Breast epithelium (tissue), 4 donors: ENCODE measurements at regions not wholly inside any gene's neighbourhood (a gene's known extent, or its start where the extent isn't known, plus 50 kb on each side); places are given as distances from the start of the nearest gene placed in this dataset.

ENCODE experiments used
- DNase-seq, 2 donors: peaks; one replicate each; pipeline ENCODE4 v3.0.0-alpha.2; 2019; ENCODE audit warnings: low spot score in 2 of 2
- H3K27ac ChIP-seq, 2 donors: fragments of 200-600 bp; sonication (generic) in 1 of 2; one replicate each; pipeline ENCODE4 v1.5.1; 2016 to 2019; ENCODE audit warnings: mild to moderate bottlenecking in 1 of 2
- H3K27me3 ChIP-seq, 2 donors: fragments of 200-600 bp; sonication (generic) in 1 of 2; one replicate each; pipeline versions ENCODE4 v1.5.1 to v1.6.0; 2017 to 2019; ENCODE audit warnings: control low read depth in 1 of 2, mild to moderate bottlenecking in 1 of 2
- H3K36me3 ChIP-seq: fragments of 200-600 bp; one replicate; pipeline ENCODE4 v1.5.1; 2019
- H3K4me1 ChIP-seq, 2 donors: fragments of 200-600 bp; sonication (generic); one replicate each; pipeline ENCODE4 v1.5.1; 2016 to 2019; ENCODE audit warnings: control low read depth in 1 of 2
- H3K4me3 ChIP-seq, 3 donors: fragments of 200-600 bp; sonication (generic); 1 replicate in 2 of 3; 2 replicates in 1 of 3; pipeline ENCODE4 v1.5.1; 2016 to 2019; ENCODE audit warnings: mild to moderate bottlenecking in 3 of 3, moderate library complexity in 2 of 3
- H3K9me3 ChIP-seq, 2 donors: fragments of 200-600 bp; sonication (generic) in 1 of 2; one replicate each; pipeline ENCODE4 v1.5.1; 2016 to 2019; ENCODE audit warnings: control low read depth in 1 of 2
- POLR2A ChIP-seq: fragments of 450-650 bp; IDR thresholded peaks from one replicate; pipeline ENCODE4 v1.6.1; 2016; ENCODE audit warnings: antibody characterized with exemption, mild to moderate bottlenecking, moderate library complexity
- POLR2AphosphoS5 ChIP-seq, 3 donors: sonication (generic); formaldehyde crosslinking; IDR thresholded peaks; one replicate each; pipeline ENCODE4 v1.6.1; 2017; ENCODE audit warnings: antibody characterized with exemption in 3 of 3
- intact Hi-C: fragments of 100-400 bp; cut with DNase I; formaldehyde crosslinking; loops from one replicate; pipeline ENCODE4 v1.15.1; 2023; ENCODE audit warnings: low total_unique reads
- TF ChIP-seq, protein P1 (sequence below), 3 donors: fragments of 450-650 bp; IDR thresholded peaks; one replicate each; pipeline ENCODE4 v1.5.1; 2016 to 2017; ENCODE audit warnings: antibody characterized with exemption in 3 of 3, mild to moderate bottlenecking in 3 of 3, moderate library complexity in 3 of 3

DNA sequence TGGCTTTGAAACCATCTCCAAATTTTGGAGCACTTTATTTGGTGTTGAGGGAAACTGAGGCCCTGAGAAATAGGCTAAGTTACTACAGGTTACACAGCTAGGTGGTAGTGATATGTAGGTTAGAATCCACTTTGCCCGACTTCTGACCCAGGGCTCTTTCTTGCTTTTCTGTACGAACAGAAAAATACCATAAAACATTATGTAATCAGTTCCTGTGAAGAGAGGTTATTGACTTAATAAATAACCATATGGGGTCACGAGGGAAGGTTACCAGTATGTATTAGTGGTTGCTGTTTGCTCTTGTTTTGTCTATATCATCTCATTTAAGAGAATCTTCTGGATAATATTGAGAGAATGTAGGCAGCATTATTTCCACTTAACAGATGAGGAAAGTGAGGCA, 172.2 kb upstream of the MAF start:
- TF ChIP-seq, protein P1, sequence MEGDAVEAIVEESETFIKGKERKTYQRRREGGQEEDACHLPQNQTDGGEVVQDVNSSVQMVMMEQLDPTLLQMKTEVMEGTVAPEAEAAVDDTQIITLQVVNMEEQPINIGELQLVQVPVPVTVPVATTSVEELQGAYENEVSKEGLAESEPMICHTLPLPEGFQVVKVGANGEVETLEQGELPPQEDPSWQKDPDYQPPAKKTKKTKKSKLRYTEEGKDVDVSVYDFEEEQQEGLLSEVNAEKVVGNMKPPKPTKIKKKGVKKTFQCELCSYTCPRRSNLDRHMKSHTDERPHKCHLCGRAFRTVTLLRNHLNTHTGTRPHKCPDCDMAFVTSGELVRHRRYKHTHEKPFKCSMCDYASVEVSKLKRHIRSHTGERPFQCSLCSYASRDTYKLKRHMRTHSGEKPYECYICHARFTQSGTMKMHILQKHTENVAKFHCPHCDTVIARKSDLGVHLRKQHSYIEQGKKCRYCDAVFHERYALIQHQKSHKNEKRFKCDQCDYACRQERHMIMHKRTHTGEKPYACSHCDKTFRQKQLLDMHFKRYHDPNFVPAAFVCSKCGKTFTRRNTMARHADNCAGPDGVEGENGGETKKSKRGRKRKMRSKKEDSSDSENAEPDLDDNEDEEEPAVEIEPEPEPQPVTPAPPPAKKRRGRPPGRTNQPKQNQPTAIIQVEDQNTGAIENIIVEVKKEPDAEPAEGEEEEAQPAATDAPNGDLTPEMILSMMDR (IDR thresholded peaks at IDR 0.05), result no peak
- TF ChIP-seq POLR2AphosphoS5 (IDR thresholded peaks at IDR 0.05) (no peak), POLR2A (no peak)
- Histone ChIP-seq H3K9me3 (no peaks in the 10 kb centered on the region), H3K27ac (no peak overlapping the region), H3K27me3 (no peaks in the 10 kb centered on the region), H3K36me3 (no peaks in the 10 kb centered on the region), H3K4me3 (no peak overlapping the region), H3K4me1 (peaks cover 0 to 14% of the 10 kb centered on the region in 2 donors)
- DNase-seq, result no peak
- intact Hi-C loops, result loop anchor here (10.0 kb wide), 1 partner anchor 1882 kb away; no protein-coding TSS in a partner anchor

DNA sequence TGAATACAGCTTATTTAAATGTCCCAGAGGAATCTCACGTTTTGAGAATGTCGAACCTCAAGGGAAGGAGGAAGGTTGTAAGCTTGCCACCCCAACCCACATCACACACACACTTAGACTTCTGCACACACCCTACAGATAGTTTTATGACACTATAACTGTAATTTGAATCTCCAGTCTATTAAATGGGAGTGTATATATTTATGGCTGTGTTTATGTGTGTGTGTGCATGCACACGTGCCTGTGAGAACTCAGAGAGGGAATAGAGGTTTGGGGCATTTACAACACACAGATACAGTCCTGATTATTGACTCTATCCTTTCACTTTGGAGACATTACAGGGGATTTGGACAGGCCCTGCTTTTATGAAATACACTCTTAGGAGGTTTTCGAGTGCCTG, 171.5 kb upstream of the MAF start:
- no peak for DNase-seq
- no peak overlapping the region for H3K27ac ChIP-seq
- H3K36me3 ChIP-seq, result no peaks in the 10 kb centered on the region
- H3K4me3 ChIP-seq, result no peak overlapping the region
- peaks cover 0 to 14% of the 10 kb centered on the region in 2 donors for H3K4me1 ChIP-seq
- no peaks in the 10 kb centered on the region for H3K9me3 ChIP-seq
- H3K27me3 ChIP-seq, result no peaks in the 10 kb centered on the region
- TF ChIP-seq POLR2AphosphoS5 (IDR thresholded peaks at IDR 0.05), result no peak
- TF ChIP-seq POLR2A, result no peak
- TF ChIP-seq, protein P1 (IDR thresholded peaks at IDR 0.05), result no peak
- intact Hi-C loops, result loop anchor here (10.0 kb wide), 1 partner anchor 1883 kb away; no protein-coding TSS in a partner anchor

DNA sequence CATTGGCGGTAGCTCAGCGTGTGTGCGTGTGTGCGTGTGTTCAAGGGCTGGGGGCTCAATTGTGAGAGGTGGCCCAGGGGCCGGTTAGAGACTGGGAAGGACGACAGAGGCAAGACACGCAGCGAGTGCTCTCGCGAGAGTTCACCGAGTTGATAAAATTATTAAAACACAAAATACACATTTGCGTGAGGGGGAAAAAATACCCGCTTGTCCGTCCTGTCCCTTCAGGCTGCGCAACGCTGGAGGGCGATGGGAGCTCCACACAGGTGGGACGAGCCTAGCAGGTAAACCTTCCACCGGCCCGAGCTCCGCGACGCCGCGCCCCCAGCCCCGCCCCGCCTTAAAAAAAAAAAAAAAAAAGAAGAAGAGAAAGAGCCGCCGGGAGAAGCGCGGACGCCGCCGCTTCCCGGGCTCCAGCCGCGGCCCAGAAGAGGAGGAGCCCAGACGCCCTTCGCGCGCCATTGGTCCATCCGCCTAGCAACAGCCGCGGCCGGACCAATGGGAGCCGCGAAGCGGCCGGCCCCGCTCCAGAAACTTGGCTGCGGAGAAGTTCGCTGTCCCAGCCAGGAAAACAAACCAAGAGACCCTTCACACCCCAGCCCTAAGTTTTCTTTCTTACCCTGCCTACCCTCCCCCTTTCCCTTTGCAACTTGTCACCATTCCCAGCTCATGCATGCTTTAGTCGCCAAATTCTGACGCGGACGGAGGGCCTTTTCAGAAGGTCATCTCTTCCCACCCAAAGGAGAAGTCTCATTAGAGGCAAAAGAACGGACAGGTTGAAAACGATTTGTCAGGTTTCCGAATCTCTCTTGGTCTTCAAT, 169.9 kb upstream of the MAF start:
- peak; percentile 88 for DNase-seq
- peak overlapping the region; percentile 55 to 72 (median 63) for H3K4me3 ChIP-seq
- no peaks in the 10 kb centered on the region for H3K9me3 ChIP-seq
- no peak for TF ChIP-seq POLR2A
- no peak for TF ChIP-seq POLR2AphosphoS5 (IDR thresholded peaks at IDR 0.05)
- TF ChIP-seq, protein P1 (IDR thresholded peaks at IDR 0.05), result no peak
- H3K4me1 ChIP-seq, result peaks cover 0 to 14% of the 10 kb centered on the region in 2 donors
- H3K36me3 ChIP-seq, result no peaks in the 10 kb centered on the region
- no peaks in the 10 kb centered on the region for H3K27me3 ChIP-seq
- intact Hi-C loops, result loop anchor here (10.0 kb wide), 1 partner anchor 1884 kb away; no protein-coding TSS in a partner anchor
- peak overlapping the region; percentile 88 to 94 for H3K27ac ChIP-seq

DNA sequence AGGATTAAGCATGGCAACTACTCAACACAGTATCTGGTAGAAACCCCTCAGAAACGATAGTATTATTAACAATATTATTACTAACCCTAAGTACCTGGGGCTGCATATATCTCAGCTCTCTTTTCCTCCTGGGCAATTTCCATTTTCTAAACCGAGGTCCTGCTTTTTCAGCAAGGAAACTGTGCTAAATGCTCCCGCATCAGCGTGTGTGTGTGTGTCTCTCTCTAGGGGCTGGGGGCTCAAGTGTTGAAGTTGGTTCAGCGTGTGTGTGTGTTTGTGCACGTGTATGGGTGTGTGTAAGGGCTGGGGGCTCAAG, 169.3 kb upstream of the MAF start:
- Histone ChIP-seq H3K4me1 (peaks cover 0 to 14% of the 10 kb centered on the region in 2 donors), H3K27ac (peak overlapping the region; percentile 88 to 94)
- intact Hi-C loops, result loop anchor here (10.0 kb wide), 1 partner anchor 1885 kb away; no protein-coding TSS in a partner anchor

More for the DNA sequence above, 169.3 kb upstream of the MAF start:
- no peak for TF ChIP-seq POLR2AphosphoS5 (IDR thresholded peaks at IDR 0.05)
- no peak for TF ChIP-seq POLR2A
- TF ChIP-seq, protein P1 (IDR thresholded peaks at IDR 0.05), result no peak
- H3K9me3 ChIP-seq, result no peaks in the 10 kb centered on the region
- no peaks in the 10 kb centered on the region for H3K36me3 ChIP-seq
- DNase-seq, result no peak
- no peaks in the 10 kb centered on the region for H3K27me3 ChIP-seq
- H3K4me3 ChIP-seq, result peak overlapping the region; percentile 55 to 72 (median 63)
